HL-60 (cell line): ENCODE measurements at regions not wholly inside any gene's neighbourhood (a gene's known extent, or its start where the extent isn't known, plus 50 kb on each side); places are given as distances from the start of the nearest gene placed in this dataset.

Source experiments
- CTCF ChIP-seq: IDR thresholded peaks from one replicate; pipeline ENCODE4 v1.5.1; 2011; ENCODE audit warnings: low read length, control low read depth, inconsistent platforms; ENCODE audit not compliant: insufficient read depth
- GABPA ChIP-seq: IDR thresholded peaks from 2 replicates; pipeline ENCODE4 v1.6.1; 2012; ENCODE audit warnings: low read depth
- POLR2AphosphoS5 ChIP-seq: IDR thresholded peaks from 2 replicates; pipeline ENCODE4 v1.6.1; 2012; ENCODE audit warnings: low read depth
- SPI1 ChIP-seq: IDR thresholded peaks from 2 replicates; pipeline ENCODE4 v1.6.1; 2012; ENCODE audit warnings: low read depth, mild to moderate bottlenecking, borderline replicate concordance
- TF ChIP-seq, protein P1 (sequence below): IDR thresholded peaks from 2 replicates; pipeline ENCODE4 v1.6.1; 2012; ENCODE audit warnings: low read depth; ENCODE audit not compliant: insufficient replicate concordance

GRCh38 chr7:18212308-18212707 lies 184.7 kb upstream of the PRPS1L1 start:
- TF ChIP-seq CTCF (no peak), POLR2AphosphoS5 (no peak), SPI1 (no peak), GABPA (no peak)
- TF ChIP-seq, protein P1, sequence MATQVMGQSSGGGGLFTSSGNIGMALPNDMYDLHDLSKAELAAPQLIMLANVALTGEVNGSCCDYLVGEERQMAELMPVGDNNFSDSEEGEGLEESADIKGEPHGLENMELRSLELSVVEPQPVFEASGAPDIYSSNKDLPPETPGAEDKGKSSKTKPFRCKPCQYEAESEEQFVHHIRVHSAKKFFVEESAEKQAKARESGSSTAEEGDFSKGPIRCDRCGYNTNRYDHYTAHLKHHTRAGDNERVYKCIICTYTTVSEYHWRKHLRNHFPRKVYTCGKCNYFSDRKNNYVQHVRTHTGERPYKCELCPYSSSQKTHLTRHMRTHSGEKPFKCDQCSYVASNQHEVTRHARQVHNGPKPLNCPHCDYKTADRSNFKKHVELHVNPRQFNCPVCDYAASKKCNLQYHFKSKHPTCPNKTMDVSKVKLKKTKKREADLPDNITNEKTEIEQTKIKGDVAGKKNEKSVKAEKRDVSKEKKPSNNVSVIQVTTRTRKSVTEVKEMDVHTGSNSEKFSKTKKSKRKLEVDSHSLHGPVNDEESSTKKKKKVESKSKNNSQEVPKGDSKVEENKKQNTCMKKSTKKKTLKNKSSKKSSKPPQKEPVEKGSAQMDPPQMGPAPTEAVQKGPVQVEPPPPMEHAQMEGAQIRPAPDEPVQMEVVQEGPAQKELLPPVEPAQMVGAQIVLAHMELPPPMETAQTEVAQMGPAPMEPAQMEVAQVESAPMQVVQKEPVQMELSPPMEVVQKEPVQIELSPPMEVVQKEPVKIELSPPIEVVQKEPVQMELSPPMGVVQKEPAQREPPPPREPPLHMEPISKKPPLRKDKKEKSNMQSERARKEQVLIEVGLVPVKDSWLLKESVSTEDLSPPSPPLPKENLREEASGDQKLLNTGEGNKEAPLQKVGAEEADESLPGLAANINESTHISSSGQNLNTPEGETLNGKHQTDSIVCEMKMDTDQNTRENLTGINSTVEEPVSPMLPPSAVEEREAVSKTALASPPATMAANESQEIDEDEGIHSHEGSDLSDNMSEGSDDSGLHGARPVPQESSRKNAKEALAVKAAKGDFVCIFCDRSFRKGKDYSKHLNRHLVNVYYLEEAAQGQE: no peak
